Esophagus squamous epithelium (tissue), 5 donors: ENCODE measurements at regions not wholly inside any gene's neighbourhood (a gene's known extent, or its start where the extent isn't known, plus 50 kb on each side); places are given as distances from the start of the nearest gene placed in this dataset.

Experiments
- DNase-seq: peaks from one replicate; lab custom pipeline; 2025; lab: John Stamatoyannopoulos, UW
- H3K27ac ChIP-seq, 4 donors: fragments of 200-600 bp; sonication (generic); one replicate each; pipeline ENCODE4 v1.5.1; 2016 to 2019; ENCODE audit warnings: mild to moderate bottlenecking in 1 of 4
- H3K27me3 ChIP-seq, 4 donors: fragments of 200-600 bp; sonication (generic); 1 replicate in 3 of 4; 2 replicates in 1 of 4; pipeline versions ENCODE4 v1.5.1 to v1.6.0; 2017 to 2021; ENCODE audit warnings: antibody characterized with exemption in 1 of 4
- H3K36me3 ChIP-seq, 3 donors: fragments of 200-600 bp; sonication (generic); one replicate each; pipeline ENCODE4 v1.5.1; 2016 to 2019
- H3K4me1 ChIP-seq, 3 donors: fragments of 200-600 bp; sonication (generic); one replicate each; pipeline ENCODE4 v1.5.1; 2017 to 2019
- H3K4me3 ChIP-seq, 4 donors: fragments of 200-600 bp; sonication (generic); 1 replicate in 3 of 4; 2 replicates in 1 of 4; pipeline ENCODE4 v1.5.1; 2016 to 2019; ENCODE audit warnings: mild to moderate bottlenecking in 2 of 4, moderate library complexity in 1 of 4
- H3K9me3 ChIP-seq, 3 donors: fragments of 200-600 bp; sonication (generic); one replicate each; pipeline ENCODE4 v1.5.1; 2016 to 2019
- POLR2A ChIP-seq, 4 donors: fragments of 450-650 bp; IDR thresholded peaks; one replicate each; pipeline ENCODE4 v1.6.1; 2017; ENCODE audit warnings: antibody characterized with exemption in 4 of 4, mild to moderate bottlenecking in 4 of 4, moderate library complexity in 3 of 4
- WGBS, 2 donors: methylation state at CpG; one replicate each; pipeline ENCODE4 v1.1.5; 2018; 5-methylcytosine and 5-hydroxymethylcytosine counted together
- intact Hi-C: fragments of 100-400 bp; cut with DNase I; formaldehyde crosslinking; loops from one replicate; pipeline ENCODE4 v1.15.0; 2022
- small RNA-seq, 4 donors: library from RNA; depleted of rRNA; stranded (forward); fragments of <200 nt; gene quantifications; one replicate each; pipeline ENCODE3, GENCODE V24; 2016
- TF ChIP-seq, protein P1 (sequence below), 6 experiments: fragments of 450-650 bp in 4 of 6; fragments of 200-600 bp in 2 of 6; sonication (generic) in 2 of 6; IDR thresholded peaks; one replicate each; pipeline ENCODE4 v1.5.1; 2016 to 2019; ENCODE audit warnings: antibody characterized with exemption in 6 of 6, mild to moderate bottlenecking in 4 of 6, moderate library complexity in 4 of 6
- donor health status: DM: yes; HTN: yes; CAD: no.

DNA sequence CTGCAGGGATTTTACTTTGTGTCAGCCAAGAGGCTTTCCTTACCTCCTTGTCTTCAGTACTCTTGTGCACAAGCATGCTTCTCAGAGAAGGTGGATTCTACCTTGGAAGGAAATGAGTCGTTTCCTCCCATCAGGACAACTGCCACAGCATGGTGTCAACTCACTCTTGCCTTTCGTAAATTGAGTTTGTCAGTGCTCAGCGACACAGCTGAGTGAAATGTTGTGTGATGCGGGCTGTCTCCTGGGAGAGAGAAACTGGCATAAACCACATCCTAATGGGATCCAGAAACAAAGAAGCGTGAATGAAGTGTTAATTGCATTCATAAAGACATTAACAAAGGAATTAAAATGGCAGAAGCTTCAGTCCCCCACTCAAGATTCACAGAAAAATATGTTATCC, 51.5 kb upstream of the SLC22A15 start:
- H3K36me3 ChIP-seq, result no peaks in the 10 kb centered on the region
- H3K4me1 ChIP-seq, result peaks cover 0 to 19% (median 7%) of the 10 kb centered on the region in 3 donors
- no peak overlapping the region for H3K27ac ChIP-seq
- H3K4me3 ChIP-seq, result no peak overlapping the region
- TF ChIP-seq, protein P1, sequence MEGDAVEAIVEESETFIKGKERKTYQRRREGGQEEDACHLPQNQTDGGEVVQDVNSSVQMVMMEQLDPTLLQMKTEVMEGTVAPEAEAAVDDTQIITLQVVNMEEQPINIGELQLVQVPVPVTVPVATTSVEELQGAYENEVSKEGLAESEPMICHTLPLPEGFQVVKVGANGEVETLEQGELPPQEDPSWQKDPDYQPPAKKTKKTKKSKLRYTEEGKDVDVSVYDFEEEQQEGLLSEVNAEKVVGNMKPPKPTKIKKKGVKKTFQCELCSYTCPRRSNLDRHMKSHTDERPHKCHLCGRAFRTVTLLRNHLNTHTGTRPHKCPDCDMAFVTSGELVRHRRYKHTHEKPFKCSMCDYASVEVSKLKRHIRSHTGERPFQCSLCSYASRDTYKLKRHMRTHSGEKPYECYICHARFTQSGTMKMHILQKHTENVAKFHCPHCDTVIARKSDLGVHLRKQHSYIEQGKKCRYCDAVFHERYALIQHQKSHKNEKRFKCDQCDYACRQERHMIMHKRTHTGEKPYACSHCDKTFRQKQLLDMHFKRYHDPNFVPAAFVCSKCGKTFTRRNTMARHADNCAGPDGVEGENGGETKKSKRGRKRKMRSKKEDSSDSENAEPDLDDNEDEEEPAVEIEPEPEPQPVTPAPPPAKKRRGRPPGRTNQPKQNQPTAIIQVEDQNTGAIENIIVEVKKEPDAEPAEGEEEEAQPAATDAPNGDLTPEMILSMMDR (IDR thresholded peaks at IDR 0.05), result no peak
- TF ChIP-seq POLR2A (IDR thresholded peaks at IDR 0.05), result no peak
- WGBS, 2 donors, result 59 to 72% methylated on average over 4 to 5 of the region's 5 CpGs
- intact Hi-C loops, result no loop called here
- H3K9me3 ChIP-seq, result no peaks in the 10 kb centered on the region
- no peaks in the 10 kb centered on the region for H3K27me3 ChIP-seq
- no peak for DNase-seq

DNA sequence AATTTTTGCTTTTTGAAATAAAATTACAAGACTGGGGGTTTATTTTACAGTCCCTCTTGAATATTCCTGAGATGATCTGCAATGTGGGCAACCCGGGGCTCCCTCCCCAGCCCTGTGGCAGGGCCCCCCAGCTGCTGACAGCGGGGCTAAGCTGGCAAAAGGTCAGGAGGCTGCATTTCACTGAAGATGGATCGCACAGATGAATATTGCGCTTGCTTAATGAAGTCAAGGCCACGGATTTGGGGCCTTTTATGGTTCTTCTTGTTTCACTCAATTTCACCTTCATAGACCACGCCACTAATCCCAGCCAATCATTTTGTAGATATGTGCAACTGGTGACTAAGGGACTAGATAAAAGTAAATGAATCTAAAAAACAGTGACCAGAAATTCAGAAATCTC, 50.8 kb upstream of the SLC22A15 start:
- Histone ChIP-seq H3K36me3 (no peaks in the 10 kb centered on the region), H3K4me1 (peaks cover 0 to 26% (median 7%) of the 10 kb centered on the region in 3 donors), H3K4me3 (no peak overlapping the region), H3K27ac (no peak overlapping the region), H3K27me3 (no peaks in the 10 kb centered on the region), H3K9me3 (no peaks in the 10 kb centered on the region)
- 67 to 78% methylated on average over 3 to 6 of the region's 6 CpGs for WGBS, 2 donors
- intact Hi-C loops, result no loop called here
- no peak for DNase-seq
- TF ChIP-seq POLR2A (IDR thresholded peaks at IDR 0.05), result no peak
- TF ChIP-seq, protein P1 (IDR thresholded peaks at IDR 0.05), result no peak

Small RNAs in the stretch of these regions (small RNA-seq; reads per million reads assigned to genes)
- 0 reads per million in 4 donors for gene AL357137.1
